ENCODE measurements at regions not wholly inside any gene's neighbourhood (a gene's known extent, or its start where the extent isn't known, plus 50 kb on each side); places are given as distances from the start of the nearest gene placed in this dataset.
A peak's percentile ranks its signal among the peaks of the same experiment; 100 is the strongest.

DNA sequence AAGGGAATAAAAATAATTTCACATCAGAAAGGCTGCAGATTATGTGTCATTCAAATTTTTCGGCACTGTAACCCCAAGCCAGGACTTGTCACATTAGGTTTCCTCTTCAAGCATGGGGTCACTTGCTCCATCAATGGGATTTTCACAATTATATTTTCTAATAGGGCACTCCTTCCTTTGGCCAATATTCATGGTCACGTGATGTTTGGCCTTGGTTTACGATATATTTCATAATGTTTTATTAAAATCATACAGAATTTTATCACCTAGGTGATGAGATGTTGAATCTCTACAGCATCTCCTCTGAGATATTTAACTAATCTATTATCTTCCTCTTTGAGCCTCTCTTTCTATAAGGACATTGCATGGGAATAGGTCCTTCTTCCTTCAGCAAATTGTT lies 523.5 kb upstream of the SEMA6A start:
- H4K8ac ChIP-seq (ENCODE audit: low read depth, low read length), result no peak overlapping the region
- H3K4ac ChIP-seq (ENCODE audit: low read length), result no peak overlapping the region
- no peak overlapping the region for H2BK5ac ChIP-seq (ENCODE audit: low read length)
- no CpG with 5 or more reads among the region's 3 CpGs for WGBS, 2 donors (ENCODE audit: extremely low coverage in 2 of 2, insufficient read length in 2 of 2, insufficient replicate concordance in 1 of 2)
- no peak overlapping the region for H3K9ac ChIP-seq (ENCODE audit: low read depth, low read length, poor library complexity)
- H3K4me1 ChIP-seq (ENCODE audit: control insufficient read depth in 2 of 2, insufficient read depth in 1 of 2, low read depth in 1 of 2, low read length in 2 of 2), result peaks cover 10 to 26% of the 10 kb centered on the region in 2 donors
- H3K27ac ChIP-seq (replicated peaks; ENCODE audit: low read length), result no peak overlapping the region
- no peak overlapping the region for H2BK120ac ChIP-seq (ENCODE audit: low read depth, low read length)
- H2BK15ac ChIP-seq (ENCODE audit: low read length), result no peak overlapping the region
- H3K36me3 ChIP-seq (replicated peaks in 1 of 2; ENCODE audit: control insufficient read depth in 2 of 2, insufficient read depth in 2 of 2, low read length in 2 of 2), result no peaks in the 10 kb centered on the region
- H3K4me3 ChIP-seq (ENCODE audit: low read length in 2 of 2), result no peak overlapping the region
- H2AK5ac ChIP-seq (ENCODE audit: low read depth, low read length), result no peak overlapping the region
- no peaks in the 10 kb centered on the region for H3K9me3 ChIP-seq (replicated peaks in 1 of 2; ENCODE audit: control insufficient read depth in 2 of 2, insufficient read depth in 1 of 2, low read depth in 1 of 2, low read length in 2 of 2)
- no peak overlapping the region for H4K91ac ChIP-seq (ENCODE audit: low read depth, low read length, poor library complexity)
- H3K18ac ChIP-seq (ENCODE audit: low read length), result no peak overlapping the region
- no peak overlapping the region for H3K14ac ChIP-seq (ENCODE audit: low read length)
- no peak for DNase-seq (ENCODE audit: low spot score)
- H3K79me1 ChIP-seq (ENCODE audit: low read depth, low read length), result peaks cover 2% of the 10 kb centered on the region
- H2BK12ac ChIP-seq (ENCODE audit: low read length), result no peak overlapping the region
- H3K4me2 ChIP-seq (ENCODE audit: insufficient read depth, low read length, poor library complexity, severe bottlenecking), result no peak overlapping the region
- H3K23ac ChIP-seq (ENCODE audit: low read depth, low read length, poor library complexity), result no peak overlapping the region
- no peak overlapping the region for H2AFZ ChIP-seq (ENCODE audit: low read length)
- H3K27me3 ChIP-seq (ENCODE audit: control insufficient read depth in 3 of 3, insufficient read depth in 3 of 3, low read depth in 1 of 3, low read length in 3 of 3), result no peaks in the 10 kb centered on the region

DNA sequence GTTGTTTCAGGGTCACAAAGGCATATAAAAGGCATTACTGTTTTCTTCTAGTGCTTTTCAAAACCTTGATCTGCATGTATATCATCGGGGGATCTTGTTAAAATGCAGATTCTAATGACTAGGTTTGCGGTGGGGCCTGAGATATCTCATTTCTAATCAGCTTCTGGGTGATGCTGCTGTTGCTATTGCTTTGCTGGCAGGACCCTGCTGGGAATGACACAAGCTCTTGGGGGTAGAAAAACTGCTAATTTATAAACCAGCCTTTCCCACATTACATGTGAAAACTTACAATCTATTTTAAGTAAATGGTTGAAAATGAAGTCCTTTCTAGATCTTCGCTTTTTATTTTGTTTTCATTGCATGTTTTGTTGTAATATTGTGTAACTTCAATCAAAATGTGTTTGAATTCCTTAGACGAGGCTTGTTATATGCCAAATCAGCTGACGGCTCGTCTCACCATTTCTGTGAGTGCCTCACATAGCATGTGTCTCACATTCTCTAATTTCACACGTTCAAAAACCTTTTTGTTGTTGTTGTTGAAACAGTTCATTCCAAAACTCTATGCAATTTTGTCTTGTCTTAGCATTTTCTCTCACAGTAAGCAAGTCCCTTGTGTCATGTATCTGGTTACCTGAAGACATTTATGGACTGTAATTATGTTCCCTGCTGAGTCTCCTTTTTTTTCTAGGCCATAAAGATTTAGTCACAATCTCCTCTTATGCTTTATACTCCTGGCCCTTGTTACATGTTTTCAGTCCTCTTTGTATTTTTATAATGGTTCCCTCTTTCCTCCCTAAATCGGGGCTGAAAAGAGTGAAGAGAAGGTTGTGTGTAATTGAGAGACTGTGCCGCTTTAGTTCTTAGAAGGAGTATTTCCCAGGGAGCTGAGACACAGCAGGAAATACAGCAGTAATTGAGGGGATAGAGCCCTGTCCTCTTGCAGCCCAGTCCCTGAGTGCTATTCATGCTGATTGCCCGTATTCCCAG lies 521.0 kb upstream of the SEMA6A start:
- no peak overlapping the region for H4K8ac ChIP-seq (ENCODE audit: low read depth, low read length)
- no peaks in the 10 kb centered on the region for H3K27me3 ChIP-seq (ENCODE audit: control insufficient read depth in 3 of 3, insufficient read depth in 3 of 3, low read depth in 1 of 3, low read length in 3 of 3)
- no peak overlapping the region for H2BK12ac ChIP-seq (ENCODE audit: low read length)
- H3K4me1 ChIP-seq (ENCODE audit: control insufficient read depth in 2 of 2, insufficient read depth in 1 of 2, low read depth in 1 of 2, low read length in 2 of 2), result peaks cover 8 to 16% of the 10 kb centered on the region in 2 donors
- no peaks in the 10 kb centered on the region for H3K36me3 ChIP-seq (replicated peaks in 1 of 2; ENCODE audit: control insufficient read depth in 2 of 2, insufficient read depth in 2 of 2, low read length in 2 of 2)
- H2BK15ac ChIP-seq (ENCODE audit: low read length), result no peak overlapping the region
- no CpG with 5 or more reads among the region's 10 CpGs for WGBS, 2 donors (ENCODE audit: extremely low coverage in 2 of 2, insufficient read length in 2 of 2, insufficient replicate concordance in 1 of 2)
- peak overlapping the region; percentile 32 for H2AFZ ChIP-seq (ENCODE audit: low read length)
- H3K4me3 ChIP-seq (ENCODE audit: low read length in 2 of 2), result no peak overlapping the region
- H2AK5ac ChIP-seq (ENCODE audit: low read depth, low read length), result no peak overlapping the region
- H3K14ac ChIP-seq (ENCODE audit: low read length), result no peak overlapping the region
- H2BK120ac ChIP-seq (ENCODE audit: low read depth, low read length), result no peak overlapping the region
- no peak overlapping the region for H3K23ac ChIP-seq (ENCODE audit: low read depth, low read length, poor library complexity)
- H3K9me3 ChIP-seq (replicated peaks in 1 of 2; ENCODE audit: control insufficient read depth in 2 of 2, insufficient read depth in 1 of 2, low read depth in 1 of 2, low read length in 2 of 2), result no peaks in the 10 kb centered on the region
- H3K4ac ChIP-seq (ENCODE audit: low read length), result no peak overlapping the region
- H3K79me1 ChIP-seq (ENCODE audit: low read depth, low read length), result peaks cover 2% of the 10 kb centered on the region
- no peak overlapping the region for H3K9ac ChIP-seq (ENCODE audit: low read depth, low read length, poor library complexity)
- no peak overlapping the region for H4K91ac ChIP-seq (ENCODE audit: low read depth, low read length, poor library complexity)
- DNase-seq (ENCODE audit: low spot score), result no peak
- H3K4me2 ChIP-seq (ENCODE audit: insufficient read depth, low read length, poor library complexity, severe bottlenecking), result peak overlapping the region; percentile 43
- no peak overlapping the region for H3K18ac ChIP-seq (ENCODE audit: low read length)
- no peak overlapping the region for H2BK5ac ChIP-seq (ENCODE audit: low read length)
- peak overlapping the region; percentile 66 for H3K27ac ChIP-seq (replicated peaks; ENCODE audit: low read length)

DNA sequence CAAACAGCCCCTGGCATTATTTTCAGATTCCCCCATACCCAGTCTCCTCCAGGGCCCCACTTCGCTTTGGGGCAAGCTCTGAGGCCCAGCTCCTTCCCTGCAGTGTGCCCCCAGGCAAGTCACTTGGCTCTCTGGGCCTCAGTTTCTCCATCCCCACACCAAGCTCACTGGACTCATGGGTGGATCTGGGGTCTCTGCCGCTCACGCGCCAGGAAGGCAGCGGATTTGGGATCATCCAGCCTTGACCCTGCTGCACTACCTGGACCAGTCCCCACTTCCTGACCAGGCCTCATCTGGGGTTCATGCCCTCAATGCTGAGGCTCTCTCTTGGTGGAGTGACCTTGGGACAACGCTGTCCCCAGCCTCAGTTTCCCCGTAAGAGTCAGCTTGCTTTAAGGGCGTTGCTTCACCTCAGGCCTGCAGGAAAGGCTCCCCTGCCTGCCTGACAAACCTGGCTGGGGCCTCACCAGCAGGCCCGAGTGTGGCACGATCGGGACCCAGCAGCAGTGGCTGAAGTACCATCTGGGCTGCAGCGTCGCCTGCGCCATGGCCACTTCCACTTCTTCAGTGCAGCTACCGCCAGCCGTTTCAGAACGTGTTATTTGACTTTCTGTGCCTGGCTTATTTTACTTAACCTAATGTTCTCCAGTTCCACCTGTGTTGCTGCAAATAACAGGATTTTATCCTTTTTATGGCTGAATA lies 519.6 kb upstream of the SEMA6A start:
- no peaks in the 10 kb centered on the region for H3K36me3 ChIP-seq (replicated peaks in 1 of 2; ENCODE audit: control insufficient read depth in 2 of 2, insufficient read depth in 2 of 2, low read length in 2 of 2)
- H3K4ac ChIP-seq (ENCODE audit: low read length), result peak overlapping the region; percentile 67
- H4K91ac ChIP-seq (ENCODE audit: low read depth, low read length, poor library complexity), result peak overlapping the region; percentile 75
- H3K4me1 ChIP-seq (ENCODE audit: control insufficient read depth in 2 of 2, insufficient read depth in 1 of 2, low read depth in 1 of 2, low read length in 2 of 2), result peaks cover 8 to 16% of the 10 kb centered on the region in 2 donors
- peak overlapping the region; percentile 88 for H3K18ac ChIP-seq (ENCODE audit: low read length)
- no peak for DNase-seq (ENCODE audit: low spot score)
- peak overlapping the region; percentile 98 for H2BK12ac ChIP-seq (ENCODE audit: low read length)
- H3K9ac ChIP-seq (ENCODE audit: low read depth, low read length, poor library complexity), result no peak overlapping the region
- H2BK15ac ChIP-seq (ENCODE audit: low read length), result peak overlapping the region; percentile 98
- H3K27me3 ChIP-seq (ENCODE audit: control insufficient read depth in 3 of 3, insufficient read depth in 3 of 3, low read depth in 1 of 3, low read length in 3 of 3), result no peaks in the 10 kb centered on the region
- H3K9me3 ChIP-seq (replicated peaks in 1 of 2; ENCODE audit: control insufficient read depth in 2 of 2, insufficient read depth in 1 of 2, low read depth in 1 of 2, low read length in 2 of 2), result no peaks in the 10 kb centered on the region
- H2BK120ac ChIP-seq (ENCODE audit: low read depth, low read length), result peak overlapping the region; percentile 82
- H2BK5ac ChIP-seq (ENCODE audit: low read length), result peak overlapping the region; percentile 60
- H3K79me1 ChIP-seq (ENCODE audit: low read depth, low read length), result peaks cover 2% of the 10 kb centered on the region
- H4K8ac ChIP-seq (ENCODE audit: low read depth, low read length), result no peak overlapping the region
- peak overlapping the region; percentile 13 for H3K23ac ChIP-seq (ENCODE audit: low read depth, low read length, poor library complexity)
- no peak overlapping the region for H3K27ac ChIP-seq (replicated peaks; ENCODE audit: low read length)
- peak overlapping the region; percentile 44 for H3K14ac ChIP-seq (ENCODE audit: low read length)
- no peak overlapping the region for H3K4me2 ChIP-seq (ENCODE audit: insufficient read depth, low read length, poor library complexity, severe bottlenecking)
- no peak overlapping the region for H3K4me3 ChIP-seq (ENCODE audit: low read length in 2 of 2)
- H2AFZ ChIP-seq (ENCODE audit: low read length), result no peak overlapping the region
- WGBS, 2 donors (ENCODE audit: extremely low coverage in 2 of 2, insufficient read length in 2 of 2, insufficient replicate concordance in 1 of 2), result no CpG with 5 or more reads among the region's 17 CpGs
- H2AK5ac ChIP-seq (ENCODE audit: low read depth, low read length), result peak overlapping the region; percentile 100

DNA sequence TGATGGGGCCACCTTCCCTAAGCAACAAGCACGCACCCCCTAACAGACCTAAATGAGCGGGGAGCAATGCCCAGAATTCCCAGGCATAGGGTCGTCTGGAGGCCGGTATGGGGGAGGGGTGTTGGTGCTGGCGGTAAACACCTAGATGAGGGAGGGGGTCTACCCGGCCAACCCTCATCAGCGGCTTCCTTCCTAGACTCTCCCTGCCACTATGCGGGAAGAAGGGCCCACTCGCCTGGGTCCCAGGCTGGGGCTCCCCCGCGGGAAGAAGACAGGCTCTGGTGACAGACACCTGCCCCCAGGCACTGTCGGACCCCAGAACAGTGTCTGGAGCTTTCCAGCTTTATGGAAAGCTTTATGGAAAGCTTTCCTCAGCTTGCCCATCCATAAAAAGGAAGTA lies 519.0 kb upstream of the SEMA6A start:
- Histone ChIP-seq H2BK5ac (ENCODE audit: low read length) (peak overlapping the region; percentile 60), H3K4me3 (ENCODE audit: low read length in 2 of 2) (no peak overlapping the region), H3K27ac (replicated peaks; ENCODE audit: low read length) (no peak overlapping the region), H3K9ac (ENCODE audit: low read depth, low read length, poor library complexity) (no peak overlapping the region), H3K4me1 (ENCODE audit: control insufficient read depth in 2 of 2, insufficient read depth in 1 of 2, low read depth in 1 of 2, low read length in 2 of 2) (peaks cover 8 to 16% of the 10 kb centered on the region in 2 donors), H3K14ac (ENCODE audit: low read length) (no peak overlapping the region), H2AFZ (ENCODE audit: low read length) (no peak overlapping the region), H3K4ac (ENCODE audit: low read length) (no peak overlapping the region), H3K79me1 (ENCODE audit: low read depth, low read length) (peaks cover 2% of the 10 kb centered on the region), H3K23ac (ENCODE audit: low read depth, low read length, poor library complexity) (no peak overlapping the region), H2BK120ac (ENCODE audit: low read depth, low read length) (peak overlapping the region; percentile 82), H3K36me3 (replicated peaks in 1 of 2; ENCODE audit: control insufficient read depth in 2 of 2, insufficient read depth in 2 of 2, low read length in 2 of 2) (no peaks in the 10 kb centered on the region), H3K27me3 (ENCODE audit: control insufficient read depth in 3 of 3, insufficient read depth in 3 of 3, low read depth in 1 of 3, low read length in 3 of 3) (no peaks in the 10 kb centered on the region), H3K9me3 (replicated peaks in 1 of 2; ENCODE audit: control insufficient read depth in 2 of 2, insufficient read depth in 1 of 2, low read depth in 1 of 2, low read length in 2 of 2) (no peaks in the 10 kb centered on the region), H4K8ac (ENCODE audit: low read depth, low read length) (no peak overlapping the region), H3K4me2 (ENCODE audit: insufficient read depth, low read length, poor library complexity, severe bottlenecking) (no peak overlapping the region), H2BK15ac (ENCODE audit: low read length) (peak overlapping the region; percentile 98), H3K18ac (ENCODE audit: low read length) (peak overlapping the region; percentile 88), H4K91ac (ENCODE audit: low read depth, low read length, poor library complexity) (no peak overlapping the region), H2BK12ac (ENCODE audit: low read length) (peak overlapping the region; percentile 66), H2AK5ac (ENCODE audit: low read depth, low read length) (peak overlapping the region; percentile 100)
- WGBS, 2 donors (ENCODE audit: extremely low coverage in 2 of 2, insufficient read length in 2 of 2, insufficient replicate concordance in 1 of 2), result no CpG with 5 or more reads among the region's 12 CpGs
- no peak for DNase-seq (ENCODE audit: low spot score)

Measured in neuronal stem cell (in vitro differentiated cells).